HG02759 (cell line): ENCODE measurements at regions not wholly inside any gene's neighbourhood (a gene's known extent, or its start where the extent isn't known, plus 50 kb on each side); places are given as distances from the start of the nearest gene placed in this dataset.

Experiments used
- ATAC-seq: cut with Tn5 transposase; IDR thresholded peaks from one replicate; pipeline ENCODE4 v1.9.1; 2021; ENCODE audit warnings: mild to moderate bottlenecking, moderate library complexity; ENCODE audit not compliant: unreplicated experiment

- ATAC-seq, result no peak
Measured at GRCh38 chr4:146998157-146998556, 52.5 kb upstream of the TTC29 start.

- no peak for ATAC-seq
Measured at GRCh38 chr4:147003956-147004809, 58.5 kb upstream of the TTC29 start.

GRCh38 chr4:147006229-147006628, 60.6 kb upstream of the TTC29 start:
- ATAC-seq, result no peak

- ATAC-seq, result no peak
Measured at GRCh38 chr4:147009875-147010274, 64.2 kb upstream of the TTC29 start.

GRCh38 chr4:147011411-147011810, 65.7 kb upstream of the TTC29 start:
- no peak for ATAC-seq

- no peak for ATAC-seq
Measured at GRCh38 chr4:147012059-147012707, 66.5 kb upstream of the TTC29 start.

- ATAC-seq, result no peak
Measured at GRCh38 chr4:147014946-147015345, 69.3 kb upstream of the TTC29 start.

- no peak for ATAC-seq
Measured at GRCh38 chr4:147015491-147015890, 69.8 kb upstream of the TTC29 start.

GRCh38 chr4:147017081-147017480, 71.4 kb upstream of the TTC29 start:
- no peak for ATAC-seq

- peak; percentile 92 for ATAC-seq
Measured at GRCh38 chr4:147019091-147019490, 73.4 kb upstream of the TTC29 start.

GRCh38 chr4:147020456-147020855, 74.8 kb upstream of the TTC29 start:
- ATAC-seq, result no peak

- no peak for ATAC-seq
Measured at GRCh38 chr4:147025042-147025441, 79.4 kb upstream of the TTC29 start.

- no peak for ATAC-seq
Measured at GRCh38 chr4:147029296-147029695, 83.6 kb upstream of the TTC29 start.

- no peak for ATAC-seq
Measured at GRCh38 chr4:147034372-147034771, 88.7 kb upstream of the TTC29 start.

- no peak for ATAC-seq
Measured at GRCh38 chr4:147037069-147037468, 91.4 kb upstream of the TTC29 start.

- ATAC-seq, result no peak
Measured at GRCh38 chr4:147039976-147040575, 94.4 kb upstream of the TTC29 start.

GRCh38 chr4:147040874-147041273, 95.2 kb upstream of the TTC29 start:
- ATAC-seq, result no peak

GRCh38 chr4:147041376-147041775, 95.7 kb upstream of the TTC29 start:
- ATAC-seq, result no peak

GRCh38 chr4:147042046-147042445, 96.4 kb upstream of the TTC29 start:
- ATAC-seq, result no peak

- no peak for ATAC-seq
Measured at GRCh38 chr4:147044241-147044640, 98.6 kb upstream of the TTC29 start.

- ATAC-seq, result no peak
Measured at GRCh38 chr4:147049946-147050345, 104.3 kb upstream of the TTC29 start.

- no peak for ATAC-seq
Measured at GRCh38 chr4:147050356-147050765, 104.7 kb upstream of the TTC29 start.
